ENCODE measurements at regions not wholly inside any gene's neighbourhood (a gene's known extent, or its start where the extent isn't known, plus 50 kb on each side); places are given as distances from the start of the nearest gene placed in this dataset.

DNA sequence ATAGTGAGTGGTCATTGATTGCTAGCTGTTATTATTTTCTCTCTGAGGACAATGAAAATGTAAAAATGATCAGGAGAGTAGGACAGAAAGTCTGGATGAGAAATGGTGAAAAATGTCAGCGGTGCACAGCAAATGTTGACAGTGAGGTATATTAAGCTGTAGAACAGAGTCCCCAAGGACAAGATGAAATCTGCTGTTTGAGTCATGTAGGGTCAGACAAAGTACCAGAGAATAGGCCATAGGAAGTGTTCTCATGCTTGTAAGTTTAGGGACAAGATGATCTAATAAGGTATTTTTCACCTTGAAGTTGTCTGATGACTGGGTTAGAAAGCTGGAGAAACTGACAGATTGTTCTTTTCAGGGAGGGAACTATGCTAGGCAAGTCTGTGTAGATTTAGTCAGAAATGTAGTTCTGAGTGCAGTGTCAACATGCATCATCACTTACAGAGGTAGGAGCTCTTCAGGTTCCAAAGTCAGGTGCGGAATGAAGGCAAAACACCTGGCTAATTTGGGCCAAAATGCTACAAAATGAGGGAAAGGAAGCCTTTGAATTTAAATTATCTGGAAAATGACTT is 369.3 kb downstream of the DLEU7 start:
- Histone ChIP-seq H3K4me3 (ENCODE audit: low read depth, low read length) (no peak overlapping the region), H3K9me3 (ENCODE audit: control insufficient read depth, insufficient read depth, low read depth, low read length) (no peaks in the 10 kb centered on the region), H3K4me1 (ENCODE audit: control insufficient read depth, insufficient read depth, low read length) (no peaks in the 10 kb centered on the region), H3K27ac (ENCODE audit: extremely low read depth, low read depth, low read length) (no peak overlapping the region), H3K36me3 (ENCODE audit: control insufficient read depth in 2 of 2, insufficient read depth in 1 of 2, low read length in 2 of 2) (no peaks in the 10 kb centered on the region)
- CTCF ChIA-PET = interaction anchor here (0.6 kb wide), 1 partner anchor 309 kb away, joined by 3 read pairs; no protein-coding TSS in a partner anchor
- TF ChIP-seq, protein P1, sequence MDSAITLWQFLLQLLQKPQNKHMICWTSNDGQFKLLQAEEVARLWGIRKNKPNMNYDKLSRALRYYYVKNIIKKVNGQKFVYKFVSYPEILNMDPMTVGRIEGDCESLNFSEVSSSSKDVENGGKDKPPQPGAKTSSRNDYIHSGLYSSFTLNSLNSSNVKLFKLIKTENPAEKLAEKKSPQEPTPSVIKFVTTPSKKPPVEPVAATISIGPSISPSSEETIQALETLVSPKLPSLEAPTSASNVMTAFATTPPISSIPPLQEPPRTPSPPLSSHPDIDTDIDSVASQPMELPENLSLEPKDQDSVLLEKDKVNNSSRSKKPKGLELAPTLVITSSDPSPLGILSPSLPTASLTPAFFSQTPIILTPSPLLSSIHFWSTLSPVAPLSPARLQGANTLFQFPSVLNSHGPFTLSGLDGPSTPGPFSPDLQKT (IDR thresholded peaks at IDR 0.05; ENCODE audit: borderline replicate concordance, low read depth, low read length) = no peak
- TF ChIP-seq ZNF473 (tag by site-specific recombination; IDR thresholded peaks at IDR 0.05) (no peak), PRDM1 (tag by site-specific recombination; IDR thresholded peaks at IDR 0.05) (no peak), ZNF785 (tag by site-specific recombination; IDR thresholded peaks at IDR 0.05) (no peak), ZEB2 (tag by site-specific recombination; IDR thresholded peaks at IDR 0.05) (no peak), ZNF548 (tag by site-specific recombination; IDR thresholded peaks at IDR 0.05) (no peak)
- POLR2A ChIA-PET = interaction anchor here (0.5 kb wide), 1 partner anchor 35 kb away, joined by 4 read pairs; no protein-coding TSS in a partner anchor

- Histone ChIP-seq H3K4me3 (ENCODE audit: low read depth, low read length) (no peak overlapping the region), H3K36me3 (ENCODE audit: control insufficient read depth in 2 of 2, insufficient read depth in 1 of 2, low read length in 2 of 2) (no peaks in the 10 kb centered on the region), H3K27ac (ENCODE audit: extremely low read depth, low read depth, low read length) (no peak overlapping the region), H3K9me3 (ENCODE audit: control insufficient read depth, insufficient read depth, low read depth, low read length) (no peaks in the 10 kb centered on the region), H3K4me1 (ENCODE audit: control insufficient read depth, insufficient read depth, low read length) (no peaks in the 10 kb centered on the region)
- ChIA-PET POLR2A (no interaction called here), CTCF (no interaction called here)
- no peak for TF ChIP-seq IKZF3 (tag by site-specific recombination; IDR thresholded peaks at IDR 0.05)
- TF ChIP-seq ZBTB44 (tag by site-specific recombination; IDR thresholded peaks at IDR 0.05) = no peak
- no peak for TF ChIP-seq ZNF354C (tag by site-specific recombination; IDR thresholded peaks at IDR 0.05; ENCODE audit: borderline replicate concordance, low read depth)
- TF ChIP-seq ZNF624 (tag by site-specific recombination; IDR thresholded peaks at IDR 0.05) = no peak
- no peak for TF ChIP-seq ZNF169 (tag by site-specific recombination; IDR thresholded peaks at IDR 0.05)
- no peak for TF ChIP-seq REPIN1 (tag by site-specific recombination; IDR thresholded peaks at IDR 0.05; ENCODE audit: low read depth)
- TF ChIP-seq ZNF555 (tag by site-specific recombination; conservative IDR thresholded peaks at IDR 0.05) = no peak
- TF ChIP-seq, protein P2, sequence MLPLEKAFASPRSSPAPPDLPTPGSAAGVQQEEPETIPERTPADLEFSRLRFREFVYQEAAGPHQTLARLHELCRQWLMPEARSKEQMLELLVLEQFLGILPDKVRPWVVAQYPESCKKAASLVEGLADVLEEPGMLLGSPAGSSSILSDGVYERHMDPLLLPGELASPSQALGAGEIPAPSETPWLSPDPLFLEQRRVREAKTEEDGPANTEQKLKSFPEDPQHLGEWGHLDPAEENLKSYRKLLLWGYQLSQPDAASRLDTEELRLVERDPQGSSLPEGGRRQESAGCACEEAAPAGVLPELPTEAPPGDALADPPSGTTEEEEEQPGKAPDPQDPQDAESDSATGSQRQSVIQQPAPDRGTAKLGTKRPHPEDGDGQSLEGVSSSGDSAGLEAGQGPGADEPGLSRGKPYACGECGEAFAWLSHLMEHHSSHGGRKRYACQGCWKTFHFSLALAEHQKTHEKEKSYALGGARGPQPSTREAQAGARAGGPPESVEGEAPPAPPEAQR (tag by site-specific recombination; IDR thresholded peaks at IDR 0.05) = no peak
- no peak for TF ChIP-seq ZNF664 (tag by site-specific recombination; IDR thresholded peaks at IDR 0.05)
- no peak for TF ChIP-seq SETDB1 (IDR thresholded peaks at IDR 0.05; ENCODE audit: insufficient read length, low read length)
- TF ChIP-seq ZNF560 (tag by site-specific recombination; IDR thresholded peaks at IDR 0.05; ENCODE audit: borderline replicate concordance) = no peak
- no peak for TF ChIP-seq ZNF350 (tag by site-specific recombination; IDR thresholded peaks at IDR 0.05)
Observed at GRCh38 chr13:50476577-50477285, 366.8 kb downstream of the DLEU7 start.

Data from HEK293 (cell line).